ENCODE measurements at regions not wholly inside any gene's neighbourhood (a gene's known extent, or its start where the extent isn't known, plus 50 kb on each side); places are given as distances from the start of the nearest gene placed in this dataset.
"Not testable (repeated sequence)": the region's sequence is repeated elsewhere in the genome, so short reads cannot be mapped to it uniquely, and the experiment has no call there.

DNA sequence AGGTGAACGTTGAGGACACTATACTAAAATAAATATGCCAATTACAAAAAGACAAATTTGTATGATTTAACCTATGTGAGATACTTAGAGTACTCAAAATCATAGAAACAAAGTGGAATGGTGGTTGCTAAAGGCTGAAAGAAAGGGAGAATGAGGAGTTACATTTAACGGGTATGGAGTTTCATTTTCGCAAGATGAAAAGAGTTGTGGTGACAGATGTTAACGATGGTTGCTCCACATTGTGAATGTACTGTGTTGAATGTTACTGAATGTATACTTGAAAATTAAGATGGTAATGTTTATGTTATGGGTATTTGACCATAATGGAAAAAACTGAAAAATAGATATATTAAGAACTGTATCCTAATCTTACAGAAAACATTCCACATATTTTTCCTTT, 51.3 kb upstream of the MOCS2 start:
- no peak for DNase-seq

DNA sequence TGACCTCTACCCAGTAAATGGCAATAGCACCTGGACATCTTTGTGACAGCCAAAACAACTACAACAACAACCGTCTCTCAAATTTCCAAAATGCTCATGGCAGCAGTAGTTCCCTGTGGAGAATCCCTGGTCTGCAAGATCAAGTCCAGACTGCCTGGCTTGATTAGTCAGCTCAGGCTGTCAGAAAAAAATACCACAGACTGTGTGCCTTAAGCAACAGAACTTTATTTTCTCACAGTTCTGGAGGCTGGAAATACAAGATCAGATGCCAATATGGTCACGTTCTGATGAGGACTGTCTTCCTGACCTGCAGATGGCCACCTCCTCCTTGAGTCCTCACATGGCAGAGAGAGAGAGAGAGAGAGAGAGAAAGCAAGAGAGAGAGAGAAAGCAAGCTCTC, 52.3 kb upstream of the MOCS2 start:
- DNase-seq, result no peak

DNA sequence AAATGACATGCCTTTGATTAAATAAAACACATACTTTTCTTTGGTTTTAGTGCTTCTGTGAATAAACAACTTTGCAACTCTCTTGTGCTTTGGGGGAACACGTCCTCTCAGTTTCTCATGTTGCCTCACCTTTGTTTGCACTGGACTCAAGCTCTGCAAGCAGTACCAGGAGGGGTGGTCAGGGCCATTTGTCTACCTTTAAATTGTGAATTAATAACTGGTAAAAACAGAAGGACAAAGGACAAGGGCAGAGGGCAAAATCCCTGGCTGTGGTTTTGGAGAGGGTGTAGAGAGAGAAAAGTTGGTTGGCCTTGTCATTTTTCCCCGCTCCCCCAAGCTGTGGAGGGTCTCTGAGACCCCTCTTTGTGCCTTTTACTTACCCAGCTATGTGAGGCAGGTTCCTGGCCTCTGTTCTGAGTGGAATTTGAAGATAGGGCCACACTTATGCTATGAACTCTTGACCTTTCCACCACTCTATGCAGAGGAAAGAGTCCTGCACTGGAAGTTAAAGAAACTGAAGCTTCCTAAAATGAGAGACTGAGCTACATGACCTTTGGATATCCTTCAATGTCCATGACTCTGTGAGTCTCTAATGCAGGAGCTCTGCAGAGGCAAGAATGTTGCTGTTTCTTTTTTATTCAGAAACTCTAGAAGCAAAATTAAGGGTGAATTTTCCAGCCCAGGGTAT, 55.1 kb upstream of the MOCS2 start:
- no peak for DNase-seq

DNA sequence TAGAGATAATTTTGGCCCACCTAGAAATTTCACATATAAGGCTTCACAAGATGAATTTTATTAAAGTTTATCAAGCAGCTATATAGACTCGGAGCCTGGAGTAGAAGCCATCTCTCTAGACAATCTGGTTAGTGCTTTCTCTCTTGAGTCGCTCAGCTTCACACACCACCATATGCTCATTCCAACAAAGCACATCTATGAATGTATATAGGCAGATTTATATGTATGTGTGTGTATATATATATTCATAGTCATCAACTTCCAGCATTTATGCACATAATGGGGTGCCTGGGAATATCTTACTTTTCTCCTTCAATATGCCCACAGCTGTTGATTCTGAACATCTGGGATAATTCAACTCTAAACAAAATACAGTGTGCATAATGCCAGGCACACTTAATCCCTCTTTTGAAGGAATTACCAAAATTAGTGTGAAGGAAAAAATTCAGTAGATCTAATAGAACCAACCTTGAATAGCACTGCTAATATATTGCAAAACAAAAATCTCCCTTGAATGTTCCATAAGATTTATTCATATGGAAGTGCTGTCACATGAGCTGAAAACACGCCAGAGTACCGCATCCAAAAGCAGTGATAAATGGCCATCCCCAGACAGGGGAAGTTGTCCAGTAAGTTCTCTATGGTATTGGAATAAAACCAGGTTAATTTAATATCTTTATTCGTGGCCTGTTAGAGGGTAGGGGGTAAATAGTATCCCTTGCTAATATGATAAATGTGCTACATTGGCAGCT, 56.0 kb upstream of the MOCS2 start:
- no peak for DNase-seq

DNA sequence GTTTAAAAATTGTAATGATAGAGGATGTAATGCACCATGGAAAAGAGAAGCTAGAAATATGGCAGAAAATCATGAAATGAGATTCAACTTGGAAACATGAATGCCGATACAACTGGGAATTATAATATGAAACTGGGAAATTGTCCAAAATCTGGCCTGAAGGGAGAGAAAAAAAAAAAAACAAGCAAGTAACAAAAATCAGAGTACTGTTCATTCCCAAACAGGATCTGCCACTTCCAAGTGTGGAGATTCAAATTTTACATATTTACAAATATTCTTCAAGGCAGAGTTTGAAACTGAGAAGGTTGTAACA, 56.6 kb upstream of the MOCS2 start:
- no peak for DNase-seq

DNA sequence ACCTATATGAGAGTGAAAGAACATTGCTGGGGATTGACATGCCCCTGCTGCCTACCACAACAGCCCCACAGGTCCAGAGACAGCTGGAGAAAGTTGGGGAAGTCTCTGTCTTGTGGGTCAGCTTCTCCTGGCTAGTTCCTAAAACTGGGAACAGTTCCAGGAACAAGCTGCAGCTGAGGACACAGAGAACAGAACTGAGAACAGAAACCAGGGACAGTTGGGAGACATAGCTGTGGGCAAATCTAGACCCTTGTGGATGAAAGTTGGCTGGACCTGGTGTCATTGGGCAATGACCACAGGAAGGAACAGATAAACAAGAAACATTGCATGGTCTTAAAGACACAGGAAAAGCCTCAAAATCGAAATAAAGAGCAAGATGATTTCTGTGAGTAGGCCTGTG, 58.3 kb upstream of the MOCS2 start:
- DNase-seq, result peak in 3 of 56 donors; percentile 1 to 13 (median 1)

DNA sequence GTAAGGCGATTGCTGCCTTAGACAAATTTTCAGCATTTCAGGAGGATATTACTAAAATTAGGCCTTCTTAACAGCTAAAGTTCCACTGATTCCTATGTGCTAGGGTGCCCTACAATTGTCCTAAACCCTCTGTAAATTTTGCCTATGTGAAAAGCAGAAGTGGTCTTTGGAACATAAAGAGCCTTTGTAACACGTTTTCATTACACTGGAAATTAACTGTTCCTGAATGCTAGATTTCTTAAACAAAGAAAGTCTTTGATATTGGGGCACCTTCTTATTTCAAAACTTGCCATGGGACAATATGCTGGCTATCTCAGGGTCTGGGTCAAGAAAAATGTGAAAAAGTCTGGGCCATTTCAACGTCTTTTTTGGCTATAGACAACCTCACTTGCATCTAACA, 60.4 kb upstream of the MOCS2 start:
- DNase-seq, result no peak

DNA sequence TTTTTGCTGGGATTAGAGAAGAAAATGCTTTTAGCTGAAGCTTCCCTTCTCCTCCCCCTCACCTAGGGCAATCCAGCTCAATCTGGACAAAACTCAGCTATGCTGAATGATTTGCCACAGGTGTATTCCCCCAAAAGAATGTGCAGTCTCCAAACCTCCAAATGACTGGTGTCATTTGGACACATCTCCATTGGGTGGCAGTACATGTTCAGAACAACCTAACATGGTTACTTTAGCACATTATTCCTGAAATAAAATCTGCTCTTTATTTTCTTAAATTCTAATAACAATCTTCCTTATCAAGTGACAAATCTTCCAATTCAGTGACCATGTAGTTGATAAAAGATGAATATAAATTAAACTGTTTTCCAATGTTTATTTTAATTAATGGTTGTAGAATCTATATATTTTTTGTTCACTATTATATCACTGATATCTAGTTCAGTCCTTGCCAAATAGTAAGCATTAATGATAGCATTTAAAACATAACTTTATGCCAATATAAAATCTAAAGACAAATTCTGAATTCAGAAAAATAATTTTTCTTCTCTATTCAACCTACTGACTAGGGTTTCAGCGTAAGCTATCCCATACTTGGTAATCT, 61.3 kb upstream of the MOCS2 start:
- peak in 3 of 56 donors; percentile 1 to 19 (median 1) for DNase-seq

DNA sequence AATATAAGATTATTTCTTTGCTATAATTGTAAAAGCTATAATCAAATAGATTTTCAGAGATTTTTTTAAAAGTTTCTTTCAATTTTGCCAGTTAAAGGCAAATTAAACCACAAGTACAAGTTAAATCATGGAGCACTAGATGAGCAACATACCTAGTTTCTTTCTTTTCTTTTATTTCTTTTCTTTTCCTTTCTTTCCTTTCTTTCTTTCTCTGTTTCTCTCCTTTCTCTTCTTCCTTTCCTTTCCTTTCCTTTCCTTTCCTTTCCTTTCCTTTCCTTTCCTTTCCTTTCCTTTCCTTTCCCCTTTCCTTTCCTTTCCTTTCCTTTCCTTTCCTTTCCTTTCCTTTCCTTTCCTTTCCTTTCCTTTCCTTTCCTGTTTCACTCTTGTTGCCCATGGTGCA, 62.5 kb upstream of the MOCS2 start:
- not testable (repeated sequence) for DNase-seq

DNA sequence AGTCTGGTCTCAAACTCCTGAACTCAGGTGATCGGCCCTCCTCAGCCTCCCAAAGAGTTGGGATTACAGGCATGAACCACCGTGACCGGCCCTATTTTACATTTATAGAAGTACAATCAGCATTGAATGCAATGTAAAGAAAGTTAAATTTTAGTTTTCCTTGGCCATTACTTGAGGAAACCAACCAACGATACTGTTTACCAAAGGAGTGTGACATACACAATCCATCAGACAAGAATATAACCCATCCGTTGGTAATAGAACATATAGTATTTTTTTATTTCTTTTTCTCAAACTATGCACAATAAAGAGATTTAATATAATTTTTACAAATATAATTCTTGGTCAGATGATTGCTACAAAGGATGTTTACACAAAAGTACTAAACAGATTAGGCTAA, 63.1 kb upstream of the MOCS2 start:
- no peak for DNase-seq

DNA sequence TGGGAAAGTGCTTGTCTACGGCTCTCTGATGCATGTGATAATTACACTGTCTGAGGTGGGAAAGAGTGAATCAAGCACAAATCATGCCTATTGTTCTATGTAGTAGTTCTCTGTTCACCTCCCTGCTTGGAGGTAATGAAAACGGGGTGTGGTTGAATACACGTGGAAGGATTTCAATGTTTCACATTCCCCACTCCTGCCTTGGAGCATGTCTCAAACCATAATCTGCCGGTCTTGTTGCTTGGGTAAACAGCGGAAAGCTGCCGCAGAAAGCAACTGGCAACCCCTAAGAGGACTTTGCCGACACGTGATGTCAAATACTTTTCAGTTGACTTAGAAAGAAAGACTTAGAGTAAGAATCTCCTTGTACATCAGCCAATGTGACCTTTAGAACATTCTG, 63.5 kb upstream of the MOCS2 start:
- DNase-seq, result no peak

DNA sequence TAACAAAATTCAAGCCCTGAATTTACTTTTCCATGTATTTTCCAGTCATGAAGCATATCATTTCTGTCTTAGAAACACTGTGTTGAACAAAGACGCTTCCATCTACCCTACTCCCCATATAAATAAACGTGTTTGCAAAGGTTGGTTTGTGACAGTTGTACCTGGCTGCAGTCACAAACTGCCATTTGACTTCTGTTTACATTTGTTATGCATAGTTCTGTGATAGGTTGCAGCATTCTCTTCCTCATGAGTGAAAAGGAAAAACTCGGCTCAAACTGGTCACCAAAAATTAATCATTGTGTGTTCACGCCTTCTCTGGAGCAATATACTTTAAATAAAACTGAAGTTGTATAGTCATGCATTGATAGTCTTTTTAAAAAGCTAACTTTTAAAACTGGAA, 69.3 kb upstream of the MOCS2 start:
- no peak for DNase-seq

DNA sequence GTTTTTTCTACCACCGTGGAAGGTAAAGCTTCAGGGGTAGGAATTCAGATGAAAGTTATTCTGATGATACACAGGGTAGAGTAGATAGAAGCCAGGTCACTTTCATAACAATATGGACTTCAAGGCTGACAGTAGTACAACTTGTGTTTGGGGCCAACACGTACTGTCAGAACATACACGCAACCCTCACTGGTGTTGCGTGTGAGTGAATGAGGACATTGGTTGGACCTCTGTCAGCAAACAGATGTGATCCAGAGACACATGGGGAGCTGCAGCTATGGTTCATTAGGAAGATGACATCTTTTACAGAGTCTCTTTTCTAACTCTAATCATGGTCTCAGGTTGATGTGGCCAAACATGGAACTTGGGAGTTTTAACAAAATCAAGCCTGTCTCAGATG, 70.1 kb upstream of the MOCS2 start:
- DNase-seq, result no peak

DNA sequence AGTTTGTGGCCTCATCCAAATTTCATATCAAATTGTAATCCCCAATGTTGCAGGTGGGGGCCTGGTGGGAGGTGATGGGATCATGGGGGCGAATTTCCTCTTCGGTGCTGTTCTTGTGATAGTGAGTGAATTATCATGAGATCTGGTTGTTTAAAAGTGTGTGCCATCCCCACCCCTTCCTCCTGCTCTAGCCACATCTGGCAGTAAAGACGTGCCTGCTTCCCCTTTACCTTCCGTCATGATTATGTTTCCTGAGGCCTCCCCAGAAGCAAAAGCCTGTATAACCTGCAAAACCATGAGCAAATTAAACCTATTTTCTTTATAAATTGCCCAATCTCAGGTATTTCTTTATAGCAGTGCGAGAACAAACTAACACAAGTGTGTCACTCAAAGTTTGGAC, 71.0 kb upstream of the MOCS2 start:
- no peak for DNase-seq

DNA sequence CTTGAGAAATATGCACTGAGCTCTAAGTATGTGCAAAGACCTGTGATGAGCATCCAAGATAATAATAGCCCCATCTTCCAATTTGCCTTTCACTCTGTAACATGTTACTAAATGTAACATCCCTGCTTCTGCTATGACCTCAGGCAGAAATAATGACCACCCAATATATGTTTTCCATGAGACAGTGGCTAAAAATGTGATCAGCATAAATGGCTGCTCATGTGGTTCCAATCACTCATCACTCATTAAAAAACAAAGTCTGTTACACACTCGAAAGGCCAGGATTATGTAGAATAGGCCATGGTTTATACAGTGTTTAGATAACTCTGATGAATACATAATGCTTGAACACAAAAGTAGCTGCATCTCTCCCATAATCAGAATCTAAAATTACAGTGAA, 71.4 kb upstream of the MOCS2 start:
- no peak for DNase-seq

DNA sequence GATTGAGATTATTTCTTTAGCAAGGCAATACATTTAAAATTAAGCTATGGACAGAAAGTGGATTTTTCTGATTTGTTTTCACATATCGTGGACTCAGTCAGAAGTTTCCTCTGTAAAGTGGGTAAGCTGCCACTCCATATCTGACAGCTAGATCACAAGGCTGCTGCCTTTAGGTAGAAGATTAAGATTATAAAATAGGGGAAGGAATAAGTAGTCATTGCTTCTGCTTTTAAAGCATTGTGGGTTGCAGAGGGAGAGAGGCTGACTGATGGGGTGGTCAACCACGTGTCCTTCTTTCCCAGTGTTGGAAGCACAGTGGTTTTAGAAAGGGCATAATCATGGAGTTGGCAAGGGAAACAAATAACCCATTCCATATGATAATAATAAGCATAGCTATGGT, 74.3 kb upstream of the MOCS2 start:
- DNase-seq, result no peak

DNA sequence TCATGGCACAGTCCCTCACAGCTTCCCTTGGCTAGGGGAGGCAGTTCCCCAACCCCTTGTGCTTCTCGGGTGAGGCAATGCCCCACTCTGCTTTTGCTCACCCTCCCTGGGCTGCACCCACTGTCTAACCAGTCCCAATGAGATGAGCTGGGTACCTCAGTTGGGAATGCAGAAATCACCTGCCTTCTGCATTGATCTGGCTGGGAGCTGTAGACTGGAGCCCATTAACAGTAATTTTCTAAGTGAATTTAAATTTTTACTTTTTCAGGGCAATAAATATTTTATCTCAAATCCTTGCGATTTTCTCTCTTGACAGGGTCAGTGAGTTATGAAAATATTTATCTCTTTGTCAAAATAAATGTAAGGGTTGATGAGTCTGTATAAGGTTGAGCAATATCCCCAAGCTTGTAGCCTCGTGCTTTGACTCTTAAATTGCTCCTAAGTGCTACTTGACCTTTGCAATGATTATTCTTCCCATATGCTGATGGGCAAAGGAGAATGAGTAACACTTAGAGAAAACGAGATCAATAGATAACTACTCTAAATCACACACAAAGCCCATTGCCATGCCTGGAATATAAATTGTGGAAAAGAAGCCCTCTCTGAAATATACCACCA, 82.1 kb upstream of the MOCS2 start:
- no peak for DNase-seq

DNA sequence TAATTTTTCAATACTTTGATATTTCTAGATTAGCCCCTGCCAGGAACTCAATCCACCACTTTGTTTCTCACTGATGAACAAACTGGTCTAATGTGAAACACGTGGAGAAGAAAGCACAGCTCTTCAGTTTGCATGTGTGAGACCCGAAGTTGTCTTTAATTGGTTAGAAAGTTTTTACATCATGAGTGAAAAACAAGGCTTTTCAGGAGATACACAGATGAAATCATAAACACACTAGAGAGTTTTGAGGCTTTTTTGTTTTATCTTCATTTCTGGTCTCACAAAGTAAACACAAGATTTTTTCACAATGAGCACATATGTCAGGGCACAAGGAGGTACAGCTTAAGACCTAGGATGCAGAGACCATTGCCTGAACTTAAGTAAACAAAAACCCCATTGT, 84.5 kb upstream of the MOCS2 start:
- DNase-seq, result no peak

DNA sequence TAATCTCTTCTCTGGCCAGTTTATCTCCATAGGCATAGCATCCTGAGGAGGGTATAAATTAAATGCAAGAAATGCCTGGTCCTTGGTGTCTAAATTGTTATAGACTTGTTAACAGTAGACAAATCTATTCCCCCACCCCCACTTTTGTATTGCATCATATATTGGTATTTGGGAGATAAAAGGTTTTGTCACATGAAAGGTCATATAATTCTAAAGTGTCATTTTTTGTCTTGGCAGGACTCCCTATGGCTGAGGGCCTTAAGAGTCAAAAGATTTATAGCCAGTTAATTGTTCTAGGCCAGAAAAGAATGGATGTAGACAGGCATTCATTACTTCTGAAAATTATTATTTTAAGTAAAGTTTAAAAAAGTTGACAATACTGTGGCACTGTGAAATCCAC, 90.3 kb upstream of the MOCS2 start:
- no peak for DNase-seq

DNA sequence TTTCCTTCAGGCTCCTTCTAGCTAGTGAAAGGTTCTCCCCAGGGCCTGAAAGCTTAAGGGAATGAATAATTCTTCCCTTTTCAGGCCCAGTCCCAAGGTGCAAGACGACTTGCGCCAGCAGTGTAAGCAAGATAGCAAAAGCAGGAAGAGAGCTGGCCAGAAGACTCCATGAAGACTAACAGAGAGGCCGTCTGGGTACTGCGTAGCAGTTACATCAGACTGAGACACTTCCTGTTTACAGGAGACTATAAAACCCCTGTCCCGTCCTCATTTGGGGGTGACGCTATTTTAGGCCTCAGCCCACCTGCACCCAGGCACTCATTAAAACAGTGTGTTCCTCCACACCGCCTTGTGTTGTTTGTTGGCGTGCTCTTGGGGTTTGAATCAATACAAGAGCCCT, 90.7 kb upstream of the MOCS2 start:
- DNase-seq, result no peak

DNA sequence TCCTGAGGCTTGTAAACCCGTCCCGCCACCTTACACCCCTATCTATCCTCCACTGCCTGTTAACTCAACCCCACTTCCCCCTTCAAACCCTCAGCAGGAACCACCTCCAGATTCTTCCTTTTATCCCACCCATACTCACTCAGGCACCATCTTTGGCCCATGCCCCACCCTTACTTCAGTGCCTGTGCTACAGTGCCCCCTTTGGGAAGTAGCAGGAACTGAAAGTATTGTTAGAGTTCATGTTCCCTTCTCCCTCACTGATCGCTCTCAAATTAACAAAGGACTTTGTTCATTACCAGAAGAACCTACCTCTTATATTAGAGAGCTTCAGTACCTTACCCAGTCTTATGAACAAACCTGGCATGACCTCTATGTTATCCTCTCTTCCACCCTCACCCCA, 92.2 kb upstream of the MOCS2 start:
- DNase-seq, result no peak

DNA sequence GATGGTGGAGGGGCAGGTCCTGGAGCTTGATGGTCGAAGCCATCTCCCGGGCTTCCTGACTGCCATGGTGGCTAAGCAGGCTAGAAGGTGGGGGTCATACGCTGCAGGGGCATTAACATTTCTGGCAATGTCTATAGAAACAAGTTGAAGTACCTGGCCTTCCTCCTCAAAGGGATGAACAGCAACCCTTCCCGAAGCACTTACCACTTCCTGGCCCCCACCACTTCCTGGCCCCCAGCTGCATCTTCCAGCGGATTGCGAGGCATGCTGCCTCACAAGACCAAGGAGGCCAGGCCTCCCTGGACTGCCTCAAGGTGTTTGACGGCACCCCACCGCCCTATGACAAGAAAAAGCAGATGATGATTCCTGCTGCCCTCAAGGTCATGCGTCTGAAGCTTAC, 97.0 kb upstream of the MOCS2 start:
- no peak for DNase-seq

DNA sequence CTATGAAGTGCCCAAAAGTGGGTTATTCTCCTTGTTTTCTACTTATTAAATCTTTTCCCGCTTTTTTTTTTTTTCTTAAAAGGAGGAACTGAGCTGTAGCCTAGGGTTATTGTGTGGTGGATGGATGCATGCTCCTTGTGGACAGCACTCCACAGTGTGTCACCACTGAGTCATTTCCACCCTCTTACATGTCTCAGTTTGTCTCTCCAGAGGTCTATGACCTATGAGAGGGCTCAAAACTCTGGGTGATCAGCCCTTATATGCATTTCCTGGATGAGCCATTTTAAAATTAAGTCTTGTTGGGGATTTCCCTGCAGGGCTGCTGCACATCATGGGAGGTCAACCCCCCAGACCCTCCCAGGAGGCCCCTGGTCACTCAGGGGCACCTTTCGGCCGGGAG, 102.2 kb upstream of the MOCS2 start:
- DNase-seq, result no peak
